ENCODE measurements at regions not wholly inside any gene's neighbourhood (a gene's known extent, or its start where the extent isn't known, plus 50 kb on each side); places are given as distances from the start of the nearest gene placed in this dataset.

- intact Hi-C loops (cut with micrococcal nuclease) (no loop called here), in situ Hi-C loops (cut with MboI) (no loop called here)
- CTCF ChIA-PET (ENCODE audit: low intra/inter-chr PET ratio) = no interaction called here
- H2AFZ ChIP-seq (ENCODE audit: low read depth, low read length) = no peak overlapping the region
- ATAC-seq (no peak), DNase-seq (ENCODE audit: extremely low read depth in 1 of 4, low spot score in 3 of 4) (no peak), FAIRE-seq (no peak)
- H4K20me1 ChIP-seq (replicated peaks; ENCODE audit: control insufficient read depth, insufficient read depth, low read length) = no peaks in the 10 kb centered on the region
- H3K9ac ChIP-seq (ENCODE audit: insufficient read depth in 1 of 2, low read depth in 2 of 2, low read length in 2 of 2) = no peak overlapping the region
- no peaks in the 10 kb centered on the region for H3K36me3 ChIP-seq (ENCODE audit: control insufficient read depth, insufficient read depth, low read length)
- no peaks in the 10 kb centered on the region for H3K9me1 ChIP-seq (ENCODE audit: control insufficient read depth, insufficient read depth, low read length)
- no peaks in the 10 kb centered on the region for H3K27me3 ChIP-seq (ENCODE audit: control insufficient read depth in 2 of 2, insufficient read depth in 2 of 2, low read length in 2 of 2)
- no TSS peak for BruUV-seq (replicated peaks)
- no peak overlapping the region for H3K4me2 ChIP-seq (ENCODE audit: insufficient read depth, low read length)
- no peaks in the 10 kb centered on the region for H3K9me3 ChIP-seq (replicated peaks; ENCODE audit: control insufficient read depth, insufficient read depth, low read depth, low read length)
- TF ChIP-seq ZBTB33 (CRISPR knock-in tag; IDR thresholded peaks at IDR 0.05) (no peak), TRIM25 (IDR thresholded peaks at IDR 0.05; ENCODE audit: borderline replicate concordance) (no peak), TFAM (CRISPR knock-in tag; conservative IDR thresholded peaks at IDR 0.05) (no peak), NFIX (CRISPR knock-in tag; IDR thresholded peaks at IDR 0.05; ENCODE audit: low read depth) (peak; percentile 69), NFIC (IDR thresholded peaks at IDR 0.05) (peak; percentile 78), VEZF1 (CRISPR knock-in tag; IDR thresholded peaks at IDR 0.05) (no peak), IRF9 (tag; IDR thresholded peaks at IDR 0.05) (no peak)
- POLR2A ChIA-PET = no interaction called here
- H3K4me1 ChIP-seq (replicated peaks in 1 of 2; ENCODE audit: control insufficient read depth in 2 of 2, insufficient read depth in 2 of 2, low read length in 2 of 2) = no peaks in the 10 kb centered on the region
- H3K4me3 ChIP-seq = no peak overlapping the region
- no peak overlapping the region for H3K27ac ChIP-seq (ENCODE audit: extremely low read depth, low read depth, low read length)
- no peaks in the 10 kb centered on the region for H3K79me2 ChIP-seq (ENCODE audit: control insufficient read depth, insufficient read depth, low read length)
Measured at GRCh38 chr4:131370846-131371245, 1778.2 kb upstream of the PCDH10 start.
